DOHH2 (cell line): ENCODE measurements at regions not wholly inside any gene's neighbourhood (a gene's known extent, or its start where the extent isn't known, plus 50 kb on each side); places are given as distances from the start of the nearest gene placed in this dataset.

Experiments used
- H3F3A ChIP-seq: fragments of 200-600 bp; sonication (generic), shearing (Covaris generic); 2 replicates; pipeline ENCODE4 v1.6.0; 2016; ENCODE audit warnings: antibody characterized with exemption, mild to moderate bottlenecking; ENCODE audit not compliant: control insufficient read depth, insufficient read depth
- H3K27ac ChIP-seq: fragments of 200-600 bp; sonication (generic); 2 replicates; pipeline ENCODE4 v1.5.1; 2014; ENCODE audit warnings: low read depth, mild to moderate bottlenecking, low read length, moderate library complexity
- H3K27me3 ChIP-seq: fragments of 200-600 bp; sonication (generic); 2 replicates; pipeline ENCODE4 v1.6.1; 2014; ENCODE audit warnings: mild to moderate bottlenecking, low read length, mixed read lengths; ENCODE audit not compliant: control insufficient read depth
- H3K36me3 ChIP-seq: fragments of 200-600 bp; sonication (generic); 2 replicates; pipeline ENCODE4 v1.6.1; 2014; ENCODE audit warnings: mild to moderate bottlenecking, low read length, moderate library complexity, mixed read lengths; ENCODE audit not compliant: control insufficient read depth
- H3K4me1 ChIP-seq: fragments of 200-600 bp; sonication (generic); 2 replicates; pipeline ENCODE4 v1.6.1; 2014; ENCODE audit warnings: mild to moderate bottlenecking, low read length, mixed read lengths; ENCODE audit not compliant: control insufficient read depth
- H3K4me2 ChIP-seq: fragments of 200-600 bp; sonication (generic); 2 replicates; pipeline ENCODE4 v1.6.0; 2014; ENCODE audit warnings: mild to moderate bottlenecking, low read length, moderate library complexity
- H3K4me3 ChIP-seq: fragments of 200-600 bp; sonication (generic); 2 replicates; pipeline ENCODE4 v1.5.1; 2014; ENCODE audit warnings: mild to moderate bottlenecking, low read length, mixed read lengths
- H3K79me2 ChIP-seq: fragments of 200-600 bp; sonication (generic); 2 replicates; pipeline ENCODE4 v1.6.1; 2014; ENCODE audit warnings: mild to moderate bottlenecking, low read length, mixed read lengths; ENCODE audit not compliant: control insufficient read depth
- H3K9me2 ChIP-seq: fragments of 200-600 bp; sonication (generic); replicated peaks from 2 replicates; pipeline ENCODE4 v1.6.1; 2014; ENCODE audit warnings: mild to moderate bottlenecking, low read length, mixed read lengths; ENCODE audit not compliant: control insufficient read depth
- H3K9me3 ChIP-seq: fragments of 200-600 bp; sonication (generic); 2 replicates; pipeline ENCODE4 v1.6.1; 2014; ENCODE audit warnings: antibody characterized with exemption, low read length, mixed read lengths; ENCODE audit not compliant: control insufficient read depth, insufficient read depth
- H4K20me1 ChIP-seq: fragments of 200-600 bp; sonication (generic); 2 replicates; pipeline ENCODE4 v1.6.0; 2014; ENCODE audit warnings: low read depth, mild to moderate bottlenecking, antibody characterized with exemption, low read length, moderate library complexity; ENCODE audit not compliant: control insufficient read depth, insufficient read depth
- CTCF ChIP-seq: fragments of 200-600 bp; sonication (generic); IDR thresholded peaks from one replicate; pipeline ENCODE4 v1.5.1; 2014; ENCODE audit warnings: antibody characterized with exemption, mild to moderate bottlenecking, low read depth, low read length; ENCODE audit not compliant: poor library complexity, severe bottlenecking
- EZH2phosphoT487 ChIP-seq: fragments of 200-600 bp; sonication (generic); IDR thresholded peaks from 2 replicates; pipeline ENCODE4 v1.6.1; 2017; ENCODE audit warnings: borderline replicate concordance, mild to moderate bottlenecking, antibody characterized with exemption, low read length, moderate library complexity, mixed read lengths

- Histone ChIP-seq H3K4me3 (no peak overlapping the region), H3K79me2 (no peaks in the 10 kb centered on the region), H3K9me3 (no peaks in the 10 kb centered on the region), H3K4me1 (no peaks in the 10 kb centered on the region), H3K27me3 (no peaks in the 10 kb centered on the region), H4K20me1 (no peaks in the 10 kb centered on the region), H3K36me3 (no peaks in the 10 kb centered on the region), H3K4me2 (no peak overlapping the region), H3F3A (no peaks in the 10 kb centered on the region), H3K27ac (no peak overlapping the region), H3K9me2 (no peaks in the 10 kb centered on the region)
- TF ChIP-seq EZH2phosphoT487 (no peak), CTCF (no peak)
Measured at GRCh38 chr2:16224298-16225045, 284.1 kb downstream of the MYCN start.

- H3K4me3 ChIP-seq = no peak overlapping the region
Measured at GRCh38 chr2:16223841-16224177, 283.5 kb downstream of the MYCN start.

GRCh38 chr2:16223161-16223840 is 283.0 kb downstream of the MYCN start:
- Histone ChIP-seq H3K27me3 (no peaks in the 10 kb centered on the region), H3K9me3 (no peaks in the 10 kb centered on the region), H4K20me1 (no peaks in the 10 kb centered on the region), H3K36me3 (no peaks in the 10 kb centered on the region), H3K4me3 (no peak overlapping the region), H3F3A (no peaks in the 10 kb centered on the region), H3K4me1 (no peaks in the 10 kb centered on the region), H3K79me2 (no peaks in the 10 kb centered on the region), H3K27ac (no peak overlapping the region), H3K4me2 (no peak overlapping the region), H3K9me2 (no peaks in the 10 kb centered on the region)
- TF ChIP-seq EZH2phosphoT487 (no peak), CTCF (no peak)

More at GRCh38 chr2:16223841-16224177, 283.5 kb downstream of the MYCN start:
- no peaks in the 10 kb centered on the region for H4K20me1 ChIP-seq
- H3K27ac ChIP-seq = no peak overlapping the region
- H3K9me2 ChIP-seq = no peaks in the 10 kb centered on the region
- no peaks in the 10 kb centered on the region for H3K27me3 ChIP-seq
- H3F3A ChIP-seq = no peaks in the 10 kb centered on the region
- TF ChIP-seq CTCF = no peak
- no peak for TF ChIP-seq EZH2phosphoT487
- H3K4me2 ChIP-seq = no peak overlapping the region
- H3K79me2 ChIP-seq = no peaks in the 10 kb centered on the region
- no peaks in the 10 kb centered on the region for H3K4me1 ChIP-seq
- H3K36me3 ChIP-seq = no peaks in the 10 kb centered on the region
- no peaks in the 10 kb centered on the region for H3K9me3 ChIP-seq
